Smooth muscle cell (in vitro differentiated cells): ENCODE measurements at regions not wholly inside any gene's neighbourhood (a gene's known extent, or its start where the extent isn't known, plus 50 kb on each side); places are given as distances from the start of the nearest gene placed in this dataset.
"Not testable (repeated sequence)": the region's sequence is repeated elsewhere in the genome, so short reads cannot be mapped to it uniquely, and the experiment has no call there.

Source experiments
- DNase-seq: peaks from one replicate; lab custom pipeline; 2025; ENCODE audit not compliant: unreplicated experiment; lab: John Stamatoyannopoulos, UW
- H2AFZ ChIP-seq: fragments of 200-600 bp; sonication (generic); 2 replicates; pipeline ENCODE4 v1.6.0; 2016; ENCODE audit warnings: antibody characterized with exemption, low read depth, mild to moderate bottlenecking
- H3F3A ChIP-seq: fragments of 200-600 bp; sonication (generic); 2 replicates; pipeline ENCODE4 v1.6.0; 2017; ENCODE audit warnings: antibody characterized with exemption, low read depth
- H3K27ac ChIP-seq: fragments of 200-600 bp; sonication (generic); 2 replicates; pipeline ENCODE4 v1.5.1; 2016; ENCODE audit warnings: low read depth, mild to moderate bottlenecking
- H3K27me3 ChIP-seq: fragments of 200-600 bp; sonication (generic); 2 replicates; pipeline ENCODE4 v1.6.1; 2016; ENCODE audit warnings: low read depth, mild to moderate bottlenecking
- H3K36me3 ChIP-seq: fragments of 200-600 bp; sonication (generic); 2 replicates; pipeline ENCODE4 v1.5.1; 2016; ENCODE audit warnings: low read depth
- H3K4me1 ChIP-seq: fragments of 200-600 bp; sonication (generic); 2 replicates; pipeline ENCODE4 v1.5.1; 2016; ENCODE audit warnings: low read depth
- H3K4me2 ChIP-seq: fragments of 200-600 bp; sonication (generic); 2 replicates; pipeline ENCODE4 v1.6.0; 2016; ENCODE audit warnings: mild to moderate bottlenecking
- H3K4me3 ChIP-seq: fragments of 200-600 bp; sonication (generic); 2 replicates; pipeline ENCODE4 v1.5.1; 2016; ENCODE audit warnings: mild to moderate bottlenecking
- H3K79me2 ChIP-seq: fragments of 200-600 bp; sonication (generic); 2 replicates; pipeline ENCODE4 v1.6.0; 2016; ENCODE audit warnings: low read depth, mild to moderate bottlenecking
- H3K9ac ChIP-seq: fragments of 200-600 bp; sonication (generic); 2 replicates; pipeline ENCODE4 v1.6.0; 2016; ENCODE audit warnings: low read depth
- H3K9me3 ChIP-seq: fragments of 200-600 bp; sonication (generic); replicated peaks from 2 replicates; pipeline ENCODE4 v1.5.1; 2016; ENCODE audit warnings: low read depth
- H4K20me1 ChIP-seq: fragments of 200-600 bp; sonication (generic); 2 replicates; pipeline ENCODE4 v1.6.0; 2016; ENCODE audit warnings: low read depth
- WGBS: methylation state at CpG from one replicate; pipeline ENCODE4 v1.1.7; 2016; ENCODE audit warnings: low lambda C conversion rate; 5-methylcytosine and 5-hydroxymethylcytosine counted together
- TF ChIP-seq, protein P1 (sequence below): fragments of 200-600 bp; sonication (generic); IDR thresholded peaks from 2 replicates; pipeline ENCODE4 v1.5.1; 2017; ENCODE audit warnings: borderline replicate concordance, mild to moderate bottlenecking, antibody characterized with exemption; ENCODE audit not compliant: insufficient read depth, poor library complexity, severe bottlenecking

DNA sequence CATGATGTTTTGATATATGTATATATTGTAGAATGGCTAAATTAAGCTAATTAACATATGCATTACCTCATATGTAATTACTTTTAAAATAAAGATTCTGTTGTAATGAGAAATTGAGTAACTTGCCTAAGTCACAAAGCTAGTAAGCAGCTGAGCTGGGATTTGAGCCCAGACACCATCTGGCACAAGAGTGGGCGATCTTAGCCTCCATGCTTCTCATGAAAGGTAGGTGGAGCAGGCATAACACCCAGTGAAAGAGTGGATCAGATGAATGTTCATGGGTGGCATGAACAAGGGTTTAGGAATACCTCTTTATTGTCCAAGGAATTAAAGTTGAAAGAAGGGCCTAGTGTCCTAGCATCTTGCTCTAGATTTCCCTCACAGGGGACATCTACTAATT is 365.4 kb downstream of the TFAP2B start:
- TF ChIP-seq, protein P1, sequence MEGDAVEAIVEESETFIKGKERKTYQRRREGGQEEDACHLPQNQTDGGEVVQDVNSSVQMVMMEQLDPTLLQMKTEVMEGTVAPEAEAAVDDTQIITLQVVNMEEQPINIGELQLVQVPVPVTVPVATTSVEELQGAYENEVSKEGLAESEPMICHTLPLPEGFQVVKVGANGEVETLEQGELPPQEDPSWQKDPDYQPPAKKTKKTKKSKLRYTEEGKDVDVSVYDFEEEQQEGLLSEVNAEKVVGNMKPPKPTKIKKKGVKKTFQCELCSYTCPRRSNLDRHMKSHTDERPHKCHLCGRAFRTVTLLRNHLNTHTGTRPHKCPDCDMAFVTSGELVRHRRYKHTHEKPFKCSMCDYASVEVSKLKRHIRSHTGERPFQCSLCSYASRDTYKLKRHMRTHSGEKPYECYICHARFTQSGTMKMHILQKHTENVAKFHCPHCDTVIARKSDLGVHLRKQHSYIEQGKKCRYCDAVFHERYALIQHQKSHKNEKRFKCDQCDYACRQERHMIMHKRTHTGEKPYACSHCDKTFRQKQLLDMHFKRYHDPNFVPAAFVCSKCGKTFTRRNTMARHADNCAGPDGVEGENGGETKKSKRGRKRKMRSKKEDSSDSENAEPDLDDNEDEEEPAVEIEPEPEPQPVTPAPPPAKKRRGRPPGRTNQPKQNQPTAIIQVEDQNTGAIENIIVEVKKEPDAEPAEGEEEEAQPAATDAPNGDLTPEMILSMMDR, result no peak
- DNase-seq, result no peak
- H3K4me2 ChIP-seq, result no peak overlapping the region
- whole genome bisulfite sequencing, result 90% methylated on average over 1 of the region's 1 CpG
- no peaks in the 10 kb centered on the region for H4K20me1 ChIP-seq
- H3K27me3 ChIP-seq, result no peaks in the 10 kb centered on the region
- no peaks in the 10 kb centered on the region for H3K4me1 ChIP-seq
- no peak overlapping the region for H3K4me3 ChIP-seq
- no peaks in the 10 kb centered on the region for H3K9me3 ChIP-seq
- H3K9ac ChIP-seq, result no peak overlapping the region
- H3F3A ChIP-seq, result no peaks in the 10 kb centered on the region
- no peak overlapping the region for H3K27ac ChIP-seq
- H3K79me2 ChIP-seq, result no peaks in the 10 kb centered on the region
- no peak overlapping the region for H2AFZ ChIP-seq
- H3K36me3 ChIP-seq, result no peaks in the 10 kb centered on the region

DNA sequence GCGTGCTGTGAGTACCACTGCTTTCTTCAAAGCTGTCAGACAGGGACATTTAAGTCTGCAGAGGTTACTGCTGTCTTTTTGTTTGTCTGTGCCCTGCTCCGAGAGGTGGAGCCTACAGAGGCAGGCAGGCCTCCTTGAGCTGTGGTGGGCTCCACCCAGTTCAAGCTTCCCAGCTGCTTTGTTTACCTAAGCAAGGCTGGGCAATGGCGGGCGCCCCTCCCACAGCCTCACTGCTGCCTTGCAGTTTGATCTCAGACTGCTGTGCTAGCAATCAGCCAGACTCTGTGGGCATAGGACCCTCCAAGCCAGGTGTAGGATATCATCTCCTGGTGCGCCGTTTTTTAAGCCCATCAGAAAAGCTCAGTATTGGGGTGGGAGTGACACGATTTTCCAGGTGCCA is 374.5 kb downstream of the TFAP2B start:
- H3K27ac ChIP-seq, H4K20me1 ChIP-seq, H3K79me2 ChIP-seq, H3K9me3 ChIP-seq, H3K27me3 ChIP-seq, H3F3A ChIP-seq, H3K4me3 ChIP-seq, H3K4me2 ChIP-seq, DNase-seq, H3K36me3 ChIP-seq, H2AFZ ChIP-seq, H3K9ac ChIP-seq, H3K4me1 ChIP-seq: not testable (repeated sequence)
- 93% methylated on average over 7 of the region's 7 CpGs for WGBS

GRCh38 chr6:51199105-51199552 is 380.5 kb downstream of the TFAP2B start:
- no peak overlapping the region for H3K27ac ChIP-seq
- no peaks in the 10 kb centered on the region for H3K4me1 ChIP-seq
- H3K79me2 ChIP-seq, result no peaks in the 10 kb centered on the region
- no peak overlapping the region for H2AFZ ChIP-seq
- TF ChIP-seq, protein P1, result no peak
- 78% methylated on average over 2 of the region's 2 CpGs for WGBS
- no peaks in the 10 kb centered on the region for H3K9me3 ChIP-seq
- H3K36me3 ChIP-seq, result no peaks in the 10 kb centered on the region
- no peaks in the 10 kb centered on the region for H3K27me3 ChIP-seq
- no peak for DNase-seq
- H3K4me3 ChIP-seq, result no peak overlapping the region
- H3K4me2 ChIP-seq, result no peak overlapping the region
- H3K9ac ChIP-seq, result no peak overlapping the region
- H3F3A ChIP-seq, result no peaks in the 10 kb centered on the region
- no peaks in the 10 kb centered on the region for H4K20me1 ChIP-seq

DNA sequence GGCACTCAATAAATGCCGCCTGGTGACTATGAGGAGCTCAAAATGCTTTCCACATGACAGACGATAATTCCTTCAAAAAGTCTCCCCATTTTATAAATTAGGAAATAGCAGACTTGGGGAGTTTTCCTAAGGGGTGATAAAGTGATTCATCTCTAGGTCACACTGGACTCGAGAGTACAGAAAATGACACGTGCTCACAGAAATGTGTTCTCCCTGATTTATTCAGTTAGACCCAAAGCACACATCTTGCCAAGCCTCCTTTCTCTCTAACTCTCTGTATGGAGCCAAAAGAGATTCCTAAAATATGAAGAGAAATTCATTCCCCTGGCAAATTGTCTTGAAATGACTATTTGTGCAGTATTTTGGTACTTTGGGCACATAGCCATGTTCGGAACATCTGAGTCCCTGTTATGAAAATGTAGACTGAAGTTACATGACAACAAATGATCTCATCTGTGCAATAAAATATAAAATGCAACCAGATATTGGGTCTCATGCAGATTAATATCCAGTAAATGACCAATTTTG is 381.1 kb downstream of the TFAP2B start:
- H3K79me2 ChIP-seq, result no peaks in the 10 kb centered on the region
- H3K4me2 ChIP-seq, result no peak overlapping the region
- H3K27ac ChIP-seq, result no peak overlapping the region
- WGBS, result 78% methylated on average over 5 of the region's 5 CpGs
- no peaks in the 10 kb centered on the region for H3F3A ChIP-seq
- no peak overlapping the region for H2AFZ ChIP-seq
- no peaks in the 10 kb centered on the region for H3K36me3 ChIP-seq
- H3K4me1 ChIP-seq, result no peaks in the 10 kb centered on the region
- H4K20me1 ChIP-seq, result no peaks in the 10 kb centered on the region
- TF ChIP-seq, protein P1, result no peak
- no peak for DNase-seq
- H3K4me3 ChIP-seq, result no peak overlapping the region
- no peaks in the 10 kb centered on the region for H3K9me3 ChIP-seq
- H3K27me3 ChIP-seq, result no peaks in the 10 kb centered on the region
- H3K9ac ChIP-seq, result no peak overlapping the region
